Esophagus squamous epithelium (tissue), 4 donors: ENCODE measurements at regions not wholly inside any gene's neighbourhood (a gene's known extent, or its start where the extent isn't known, plus 50 kb on each side); places are given as distances from the start of the nearest gene placed in this dataset.

ENCODE experiments used
- CTCF ChIP-seq, 6 experiments: fragments of 450-650 bp in 4 of 6; fragments of 200-600 bp in 2 of 6; sonication (generic) in 2 of 6; IDR thresholded peaks; one replicate each; pipeline ENCODE4 v1.5.1; 2016 to 2019; ENCODE audit warnings: antibody characterized with exemption in 6 of 6, mild to moderate bottlenecking in 4 of 6, moderate library complexity in 4 of 6
- POLR2A ChIP-seq, 4 donors: fragments of 450-650 bp; IDR thresholded peaks; one replicate each; pipeline ENCODE4 v1.6.1; 2017; ENCODE audit warnings: antibody characterized with exemption in 4 of 4, mild to moderate bottlenecking in 4 of 4, moderate library complexity in 3 of 4

GRCh38 chr2:226554701-226555100, 244.9 kb downstream of the IRS1 start:
- no peak for TF ChIP-seq CTCF (IDR thresholded peaks at IDR 0.05)
- no peak for TF ChIP-seq POLR2A (IDR thresholded peaks at IDR 0.05)
